ENCODE measurements at regions not wholly inside any gene's neighbourhood (a gene's known extent, or its start where the extent isn't known, plus 50 kb on each side); places are given as distances from the start of the nearest gene placed in this dataset.

DNA sequence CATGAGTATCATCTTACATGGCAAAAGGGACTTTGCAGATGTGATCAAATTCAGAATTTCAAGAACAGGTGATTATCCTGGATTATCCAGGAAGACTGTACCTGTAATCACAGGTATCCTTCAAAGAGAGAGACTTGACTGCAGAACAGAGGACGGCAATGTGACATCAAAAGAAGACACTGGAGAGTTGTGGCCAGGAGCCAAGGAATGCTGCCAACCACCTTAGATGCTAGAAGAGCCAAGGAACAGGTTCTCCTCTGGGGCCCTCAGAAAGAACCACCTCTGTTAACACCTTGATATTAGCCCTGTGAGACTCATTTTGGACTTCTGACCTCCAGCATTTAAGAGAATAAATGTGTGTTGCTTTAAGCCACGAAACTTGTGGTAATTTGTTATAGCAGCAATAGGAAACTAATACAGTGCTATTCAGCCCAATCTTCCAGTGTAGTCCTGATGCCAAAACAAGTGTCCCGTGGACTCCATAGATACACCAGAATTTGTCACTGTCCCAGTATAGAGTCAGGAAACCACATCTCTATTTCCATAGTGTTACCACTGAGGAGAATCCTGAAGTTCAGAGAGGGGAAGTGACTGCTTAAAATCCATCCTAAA lies 330.6 kb upstream of the TLE3 start:
- H3K9ac ChIP-seq (ENCODE audit: low read depth, low read length): no peak overlapping the region
- no peak overlapping the region for H3K4me3 ChIP-seq (ENCODE audit: low read length)
- H3K4me1 ChIP-seq (ENCODE audit: insufficient read depth, low read length): 0 out of 2 replicates have a peak, but pooled peaks cover 5% of the 10 kb centered on the region
- H3K27ac ChIP-seq (ENCODE audit: low read depth, low read length): no peak overlapping the region
- 95% methylated on average over 3 of the region's 3 CpGs for WGBS
- H3K9me3 ChIP-seq (ENCODE audit: insufficient read depth, low read depth, low read length): 0 out of 2 replicates have a peak, but pooled peaks cover 3% of the 10 kb centered on the region
- H3K36me3 ChIP-seq (ENCODE audit: insufficient read depth, low read length): no peaks in the 10 kb centered on the region
- no peaks in the 10 kb centered on the region for H3K27me3 ChIP-seq (ENCODE audit: insufficient read depth, low read length)

DNA sequence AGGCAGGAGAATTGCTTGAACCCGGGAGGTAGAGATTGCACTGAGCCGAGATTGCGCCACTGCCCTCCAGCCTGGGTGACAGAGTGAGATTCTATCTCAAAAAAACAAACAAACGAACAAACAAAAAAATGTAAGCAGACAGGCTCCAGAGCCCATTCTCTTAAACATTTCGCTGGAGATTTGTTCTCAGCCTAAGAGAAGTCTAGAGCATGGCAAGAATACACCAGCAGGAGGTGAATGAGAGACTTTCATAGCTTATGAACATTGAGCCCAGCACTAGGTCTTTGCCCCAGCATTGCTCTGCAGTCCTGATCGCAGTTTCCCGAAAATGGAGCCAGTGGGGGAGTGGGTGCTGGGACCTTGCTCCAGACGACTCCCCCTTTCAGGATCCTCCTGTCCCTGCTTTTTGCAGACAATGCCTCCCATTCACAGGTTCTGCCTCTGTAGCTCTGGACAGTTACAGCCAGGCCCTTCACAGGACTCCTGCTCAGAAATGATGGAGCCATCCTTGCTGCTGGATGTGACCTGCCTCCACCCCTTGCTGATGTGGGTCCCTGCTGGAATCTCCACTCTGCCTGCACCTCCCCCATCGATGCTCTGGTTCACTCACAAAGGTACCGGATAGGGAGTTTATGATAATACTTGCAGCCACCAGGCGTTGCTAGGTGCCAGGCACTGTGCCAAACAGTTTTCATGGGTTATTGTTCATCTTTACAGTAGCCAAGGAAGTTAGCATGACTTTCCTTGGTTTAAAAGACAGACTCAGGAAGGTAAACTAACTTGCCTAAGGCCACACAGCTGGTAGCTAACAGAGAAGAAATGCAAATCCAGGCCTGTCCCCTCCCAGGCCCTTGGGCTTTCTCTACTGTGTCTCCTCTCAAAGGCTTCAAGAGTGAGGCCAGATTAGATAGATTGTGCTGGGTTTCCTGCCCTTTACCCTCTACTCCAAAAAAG lies 329.7 kb upstream of the TLE3 start:
- H3K9me3 ChIP-seq (ENCODE audit: insufficient read depth, low read depth, low read length): 0 out of 2 replicates have a peak, but pooled peaks cover 3% of the 10 kb centered on the region
- WGBS: 86% methylated on average over 11 of the region's 11 CpGs
- no peak overlapping the region for H3K9ac ChIP-seq (ENCODE audit: low read depth, low read length)
- H3K4me1 ChIP-seq (ENCODE audit: insufficient read depth, low read length): 0 out of 2 replicates have a peak, but pooled peaks cover 5% of the 10 kb centered on the region
- no peaks in the 10 kb centered on the region for H3K36me3 ChIP-seq (ENCODE audit: insufficient read depth, low read length)
- no peak overlapping the region for H3K27ac ChIP-seq (ENCODE audit: low read depth, low read length)
- no peaks in the 10 kb centered on the region for H3K27me3 ChIP-seq (ENCODE audit: insufficient read depth, low read length)
- H3K4me3 ChIP-seq (ENCODE audit: low read length): no peak overlapping the region

DNA sequence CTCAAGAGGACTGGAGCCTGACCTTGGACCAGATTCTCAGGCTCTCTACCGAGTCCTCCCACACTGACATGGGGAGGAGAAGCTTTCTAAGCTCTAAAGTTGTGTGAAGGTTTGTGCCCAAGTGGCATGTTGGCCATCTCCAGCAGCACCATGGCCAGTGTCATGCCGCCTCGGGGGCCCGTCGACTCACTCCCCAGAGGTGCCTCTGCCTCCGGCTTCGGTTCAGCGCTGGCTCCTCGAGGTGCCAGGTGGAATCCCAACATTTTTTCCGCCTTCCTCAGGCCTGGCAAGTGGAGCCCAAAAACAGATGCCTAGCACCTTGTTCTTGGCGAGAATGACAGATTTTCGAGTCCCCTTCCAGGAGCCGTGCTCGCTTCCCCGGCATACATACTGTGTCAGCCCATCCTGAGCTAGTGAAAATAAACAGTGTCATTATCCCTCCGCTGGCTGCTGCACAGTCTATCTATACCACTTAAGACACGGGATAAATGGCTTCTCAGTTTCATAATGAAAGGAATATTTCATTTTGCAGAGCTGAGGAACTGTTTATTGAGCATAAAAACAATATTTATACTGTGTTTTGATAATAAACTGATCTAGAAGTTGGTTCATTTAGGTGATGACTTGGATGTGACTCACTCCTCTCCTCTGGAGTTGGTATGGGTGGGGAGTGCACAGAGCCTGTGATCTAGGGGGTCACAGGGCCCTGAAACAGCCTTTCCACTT lies 328.5 kb upstream of the TLE3 start:
- Histone ChIP-seq H3K27ac (ENCODE audit: low read depth, low read length) (no peak overlapping the region), H3K36me3 (ENCODE audit: insufficient read depth, low read length) (no peaks in the 10 kb centered on the region), H3K9ac (ENCODE audit: low read depth, low read length) (no peak overlapping the region), H3K4me3 (ENCODE audit: low read length) (no peak overlapping the region), H3K9me3 (ENCODE audit: insufficient read depth, low read depth, low read length) (0 out of 2 replicates have a peak, but pooled peaks cover 3% of the 10 kb centered on the region), H3K4me1 (ENCODE audit: insufficient read depth, low read length) (0 out of 2 replicates have a peak, but pooled peaks cover 5% of the 10 kb centered on the region), H3K27me3 (ENCODE audit: insufficient read depth, low read length) (no peaks in the 10 kb centered on the region)
- 92% methylated on average over 17 of the region's 17 CpGs for WGBS

DNA sequence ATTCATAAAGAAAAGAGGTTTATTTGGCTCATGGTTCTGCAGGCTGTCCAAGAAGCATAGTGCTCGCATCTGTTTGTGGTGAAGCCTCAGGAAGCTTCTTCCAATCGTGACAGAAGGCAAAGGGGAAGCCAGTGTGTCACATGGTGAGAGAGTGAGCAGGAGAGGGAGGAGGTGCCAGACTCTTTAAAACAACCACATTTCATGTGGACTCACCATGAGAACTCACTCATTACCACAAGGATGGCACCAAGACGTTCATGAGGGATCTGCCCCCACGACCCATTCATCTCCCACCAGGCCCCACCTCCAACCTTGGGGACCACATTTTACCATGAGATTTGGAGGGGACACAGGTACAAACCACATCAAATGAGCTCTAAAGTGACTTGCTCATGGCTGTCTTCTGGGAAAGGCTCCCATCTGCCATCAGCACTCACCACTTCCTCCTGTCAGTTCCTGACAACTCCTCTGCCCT lies 327.3 kb upstream of the TLE3 start:
- H3K27ac ChIP-seq (ENCODE audit: low read depth, low read length): no peak overlapping the region
- no peaks in the 10 kb centered on the region for H3K27me3 ChIP-seq (ENCODE audit: insufficient read depth, low read length)
- H3K4me1 ChIP-seq (ENCODE audit: insufficient read depth, low read length): 0 out of 2 replicates have a peak, but pooled peaks cover 5% of the 10 kb centered on the region
- no peak overlapping the region for H3K9ac ChIP-seq (ENCODE audit: low read depth, low read length)
- H3K36me3 ChIP-seq (ENCODE audit: insufficient read depth, low read length): no peaks in the 10 kb centered on the region
- 0 out of 2 replicates have a peak, but pooled peaks cover 3% of the 10 kb centered on the region for H3K9me3 ChIP-seq (ENCODE audit: insufficient read depth, low read depth, low read length)
- no peak overlapping the region for H3K4me3 ChIP-seq (ENCODE audit: low read length)
- 76% methylated on average over 4 of the region's 4 CpGs for WGBS

DNA sequence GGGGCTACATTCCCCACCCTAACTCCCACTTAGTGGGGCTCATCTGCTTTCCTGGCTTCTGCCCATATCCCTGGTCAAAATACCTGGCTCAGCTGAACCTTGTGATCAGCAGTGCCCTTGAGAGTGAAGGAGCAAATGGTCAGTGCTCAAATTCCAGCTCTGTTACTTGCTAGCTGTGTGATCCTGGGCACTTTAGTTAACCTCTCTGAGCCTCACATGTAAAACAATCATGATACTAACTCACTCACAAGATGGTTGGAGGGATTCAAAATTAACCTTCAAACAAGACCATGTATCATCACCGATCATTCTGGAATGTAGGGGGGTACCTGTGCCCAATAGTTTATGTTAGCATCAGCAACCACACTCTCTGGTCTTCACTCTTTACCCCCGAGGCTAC lies 325.6 kb upstream of the TLE3 start:
- no peaks in the 10 kb centered on the region for H3K27me3 ChIP-seq (ENCODE audit: insufficient read depth, low read length)

DNA sequence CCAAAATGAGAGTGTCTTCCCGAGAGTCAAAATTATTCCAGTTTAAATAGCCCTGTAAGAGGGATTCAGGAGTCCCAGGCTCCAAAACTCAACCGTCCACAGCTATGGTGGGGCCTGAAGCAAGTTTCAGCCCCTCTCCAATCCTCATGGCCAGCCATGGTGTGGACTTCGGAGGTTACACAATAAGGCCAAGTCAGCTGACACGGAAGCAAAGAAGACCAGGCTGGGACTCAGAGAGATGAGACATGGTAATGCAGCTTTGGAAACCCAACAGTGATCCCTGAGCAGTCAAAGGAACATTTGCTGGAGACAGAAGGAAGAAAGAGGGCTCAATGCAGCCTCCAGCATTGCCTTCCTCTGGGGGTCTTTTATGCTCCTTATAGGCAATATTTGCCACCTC lies 324.6 kb upstream of the TLE3 start:
- no peaks in the 10 kb centered on the region for H3K36me3 ChIP-seq (ENCODE audit: insufficient read depth, low read length)
- H3K9ac ChIP-seq (ENCODE audit: low read depth, low read length): no peak overlapping the region
- no peaks in the 10 kb centered on the region for H3K27me3 ChIP-seq (ENCODE audit: insufficient read depth, low read length)
- H3K9me3 ChIP-seq (ENCODE audit: insufficient read depth, low read depth, low read length): no peaks in the 10 kb centered on the region
- no peak overlapping the region for H3K27ac ChIP-seq (ENCODE audit: low read depth, low read length)
- H3K4me3 ChIP-seq (ENCODE audit: low read length): no peak overlapping the region
- 88% methylated on average over 4 of the region's 4 CpGs for WGBS
- 0 out of 2 replicates have a peak, but pooled peaks cover 1% of the 10 kb centered on the region for H3K4me1 ChIP-seq (ENCODE audit: insufficient read depth, low read length)

More for the DNA sequence above, 325.6 kb upstream of the TLE3 start:
- no peaks in the 10 kb centered on the region for H3K9me3 ChIP-seq (ENCODE audit: insufficient read depth, low read depth, low read length)
- 0 out of 2 replicates have a peak, but pooled peaks cover 5% of the 10 kb centered on the region for H3K4me1 ChIP-seq (ENCODE audit: insufficient read depth, low read length)
- no peak overlapping the region for H3K9ac ChIP-seq (ENCODE audit: low read depth, low read length)
- H3K4me3 ChIP-seq (ENCODE audit: low read length): no peak overlapping the region
- WGBS: 91% methylated on average over 1 of the region's 2 CpGs
- no peak overlapping the region for H3K27ac ChIP-seq (ENCODE audit: low read depth, low read length)
- no peaks in the 10 kb centered on the region for H3K36me3 ChIP-seq (ENCODE audit: insufficient read depth, low read length)

DNA sequence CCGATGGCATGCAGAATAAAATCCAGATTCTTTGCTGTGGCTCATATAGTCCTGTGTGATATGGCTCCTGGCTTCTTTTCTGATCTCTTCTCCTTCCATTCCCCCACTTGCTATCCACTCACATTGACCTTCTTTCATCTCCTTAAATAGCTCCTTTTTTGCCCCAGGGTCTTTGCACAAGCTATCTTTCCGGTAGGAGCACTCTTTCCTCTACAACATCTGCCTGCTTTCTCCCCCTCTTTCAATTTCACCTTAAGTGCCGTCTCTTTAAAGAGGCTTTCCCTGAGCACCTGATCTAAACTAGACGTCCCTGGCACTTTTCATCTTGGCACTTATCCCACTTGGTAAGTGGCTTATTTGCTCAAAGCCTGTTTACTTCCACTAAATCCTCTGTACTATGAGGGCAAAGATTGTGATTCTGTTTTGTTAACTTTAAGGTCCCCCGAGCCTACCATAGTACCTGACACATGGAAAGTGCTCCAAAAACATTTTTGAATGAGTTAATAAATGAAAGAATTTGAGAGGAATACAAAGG lies 323.3 kb upstream of the TLE3 start:
- Histone ChIP-seq H3K4me1 (ENCODE audit: insufficient read depth, low read length) (no peaks in the 10 kb centered on the region), H3K9ac (ENCODE audit: low read depth, low read length) (no peak overlapping the region), H3K27me3 (ENCODE audit: insufficient read depth, low read length) (no peaks in the 10 kb centered on the region), H3K27ac (ENCODE audit: low read depth, low read length) (no peak overlapping the region), H3K4me3 (ENCODE audit: low read length) (no peak overlapping the region), H3K9me3 (ENCODE audit: insufficient read depth, low read depth, low read length) (no peaks in the 10 kb centered on the region), H3K36me3 (ENCODE audit: insufficient read depth, low read length) (no peaks in the 10 kb centered on the region)
- WGBS: 88% methylated on average over 5 of the region's 5 CpGs

DNA sequence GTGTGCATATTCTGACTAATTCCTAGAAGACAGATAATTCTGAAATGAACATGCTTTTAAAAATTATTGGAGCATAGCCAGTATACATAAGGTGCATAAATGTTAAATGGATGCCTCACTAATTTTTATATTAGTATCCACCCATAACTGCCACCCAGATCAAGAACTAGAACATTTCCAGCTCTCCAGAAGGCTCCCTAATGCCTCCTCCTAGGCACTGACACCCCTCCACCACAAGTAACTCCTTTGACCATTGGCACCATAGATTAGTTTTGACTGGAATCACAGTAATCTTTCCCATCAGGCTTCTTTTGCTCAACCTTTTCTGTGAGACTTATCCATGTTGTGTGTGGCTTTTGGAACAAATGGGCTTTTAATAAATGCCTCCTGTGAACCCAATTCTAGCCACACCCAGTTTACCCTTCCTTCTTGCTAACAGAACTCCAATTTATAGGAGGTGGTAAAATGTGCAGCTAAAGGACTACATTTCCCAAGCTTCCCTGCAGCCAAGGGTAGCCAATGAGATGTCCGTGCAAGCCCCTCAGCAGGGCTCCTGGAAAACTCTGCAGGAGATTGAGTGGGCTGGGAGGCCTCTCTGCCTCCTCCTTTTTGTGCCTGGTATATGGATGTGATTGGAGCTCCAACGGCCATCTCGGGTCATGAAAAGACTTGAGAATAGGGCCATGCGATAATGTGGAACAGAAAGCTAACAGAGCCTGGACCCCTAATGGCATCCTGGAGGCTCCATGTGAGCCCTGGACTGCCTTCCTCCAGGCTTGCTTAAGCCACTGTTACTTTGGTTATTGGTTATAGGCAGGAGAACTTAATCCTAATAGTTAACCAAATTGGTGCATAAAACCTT lies 322.6 kb upstream of the TLE3 start:
- Histone ChIP-seq H3K27ac (ENCODE audit: low read depth, low read length) (no peak overlapping the region), H3K9me3 (ENCODE audit: insufficient read depth, low read depth, low read length) (no peaks in the 10 kb centered on the region), H3K27me3 (ENCODE audit: insufficient read depth, low read length) (no peaks in the 10 kb centered on the region), H3K4me3 (ENCODE audit: low read length) (no peak overlapping the region), H3K9ac (ENCODE audit: low read depth, low read length) (no peak overlapping the region), H3K4me1 (ENCODE audit: insufficient read depth, low read length) (no peaks in the 10 kb centered on the region), H3K36me3 (ENCODE audit: insufficient read depth, low read length) (no peaks in the 10 kb centered on the region)
- 34% methylated on average over 4 of the region's 4 CpGs for WGBS

DNA sequence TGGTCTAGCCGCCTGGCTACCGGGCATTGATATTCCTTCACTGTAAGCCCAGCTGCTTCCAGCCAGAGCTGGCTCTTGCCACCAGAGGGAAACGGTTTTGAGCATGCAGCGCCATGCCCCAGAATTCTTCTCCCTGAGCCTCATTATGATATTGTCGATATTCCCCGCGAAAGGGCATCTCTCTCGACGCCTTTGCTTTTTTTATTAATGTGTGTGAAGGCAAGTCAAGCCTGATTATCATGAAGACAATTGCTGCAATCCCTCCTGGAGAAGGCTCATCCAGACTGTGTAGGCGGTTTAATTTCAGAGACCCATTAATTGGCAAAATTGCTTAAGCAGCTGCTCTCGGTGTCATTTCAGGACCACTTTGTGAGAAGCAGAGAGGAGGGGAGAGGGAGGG lies 321.2 kb upstream of the TLE3 start:
- Histone ChIP-seq H3K36me3 (ENCODE audit: insufficient read depth, low read length) (no peaks in the 10 kb centered on the region), H3K27me3 (ENCODE audit: insufficient read depth, low read length) (no peaks in the 10 kb centered on the region), H3K27ac (ENCODE audit: low read depth, low read length) (no peak overlapping the region), H3K4me1 (ENCODE audit: insufficient read depth, low read length) (no peaks in the 10 kb centered on the region), H3K4me3 (ENCODE audit: low read length) (no peak overlapping the region), H3K9me3 (ENCODE audit: insufficient read depth, low read depth, low read length) (no peaks in the 10 kb centered on the region), H3K9ac (ENCODE audit: low read depth, low read length) (no peak overlapping the region)
- WGBS: 88% methylated on average over 11 of the region's 11 CpGs

DNA sequence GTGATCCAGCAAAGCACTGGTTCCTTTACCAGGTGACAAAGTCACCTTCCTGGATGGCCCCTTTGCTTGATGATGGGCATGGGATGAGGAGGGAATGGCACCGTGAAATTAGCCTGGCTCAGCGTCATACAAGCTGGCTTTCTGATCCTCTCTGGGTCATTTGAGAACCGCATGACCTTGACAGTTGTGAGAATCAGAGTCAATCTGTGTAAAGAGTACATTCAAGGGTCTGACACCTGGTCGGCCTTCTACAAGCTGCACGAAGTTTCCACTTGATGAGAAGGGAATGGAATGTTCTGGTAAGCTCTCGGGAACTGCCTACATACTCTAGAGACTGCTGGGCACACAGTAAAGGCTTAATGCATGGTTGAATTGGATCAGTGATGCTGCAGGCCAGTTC lies 319.8 kb upstream of the TLE3 start:
- Histone ChIP-seq H3K27ac (ENCODE audit: low read depth, low read length) (no peak overlapping the region), H3K27me3 (ENCODE audit: insufficient read depth, low read length) (no peaks in the 10 kb centered on the region), H3K4me1 (ENCODE audit: insufficient read depth, low read length) (no peaks in the 10 kb centered on the region), H3K9ac (ENCODE audit: low read depth, low read length) (no peak overlapping the region), H3K4me3 (ENCODE audit: low read length) (no peak overlapping the region), H3K9me3 (ENCODE audit: insufficient read depth, low read depth, low read length) (no peaks in the 10 kb centered on the region), H3K36me3 (ENCODE audit: insufficient read depth, low read length) (no peaks in the 10 kb centered on the region)
- WGBS: 92% methylated on average over 6 of the region's 6 CpGs
